Fibroblast of skin of right biceps (primary cell): ENCODE measurements at regions not wholly inside any gene's neighbourhood (a gene's known extent, or its start where the extent isn't known, plus 50 kb on each side); places are given as distances from the start of the nearest gene placed in this dataset.

Experiments
- DNase-seq: peaks from one replicate; pipeline ENCODE4 v3.0.0-alpha.2; 2013

DNA sequence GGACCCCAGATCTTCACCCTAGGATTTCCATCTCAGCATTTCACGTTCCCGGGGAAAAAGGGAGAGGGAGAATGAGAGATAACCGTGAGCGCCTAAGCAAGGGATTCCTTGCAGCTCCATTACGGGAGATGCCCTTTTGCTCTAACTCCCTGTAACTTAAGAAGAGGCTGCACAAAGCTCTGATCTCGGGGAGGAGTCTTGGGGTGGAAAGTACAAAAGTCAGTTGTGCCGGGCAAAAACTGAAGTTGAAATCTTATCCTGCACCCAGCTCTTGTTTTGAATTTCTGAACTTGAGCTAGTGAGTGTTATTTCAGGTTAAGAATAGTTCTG is 256.4 kb upstream of the SOX21 start:
- no peak for DNase-seq

- no peak for DNase-seq
Observed at GRCh38 chr13:94968040-94968756, 255.9 kb upstream of the SOX21 start.

- DNase-seq: no peak
Observed at GRCh38 chr13:94967183-94968039, 255.1 kb upstream of the SOX21 start.

GRCh38 chr13:94966422-94966955 is 254.1 kb upstream of the SOX21 start:
- DNase-seq: no peak

DNA sequence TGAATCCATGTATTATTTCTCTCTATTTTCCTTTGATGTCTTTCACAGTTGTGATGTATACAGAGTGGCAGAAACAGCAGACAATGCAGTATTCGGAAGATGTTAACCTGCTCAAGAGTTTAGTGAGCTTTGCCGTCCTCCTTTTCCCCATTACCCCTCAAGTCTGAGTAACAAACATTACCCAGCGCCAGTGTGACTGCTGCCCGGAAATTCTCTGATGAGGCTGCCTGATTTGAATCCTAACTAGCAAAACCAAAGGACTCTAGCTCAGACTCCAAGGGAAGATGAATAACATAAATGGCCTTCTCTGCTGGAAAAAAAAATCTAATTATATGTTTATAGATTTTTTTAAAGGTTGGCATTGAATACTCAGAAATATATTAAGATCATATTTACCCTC is 247.3 kb upstream of the SOX21 start:
- DNase-seq: no peak

- no peak for DNase-seq
Observed at GRCh38 chr13:94956417-94957110, 244.2 kb upstream of the SOX21 start.

DNA sequence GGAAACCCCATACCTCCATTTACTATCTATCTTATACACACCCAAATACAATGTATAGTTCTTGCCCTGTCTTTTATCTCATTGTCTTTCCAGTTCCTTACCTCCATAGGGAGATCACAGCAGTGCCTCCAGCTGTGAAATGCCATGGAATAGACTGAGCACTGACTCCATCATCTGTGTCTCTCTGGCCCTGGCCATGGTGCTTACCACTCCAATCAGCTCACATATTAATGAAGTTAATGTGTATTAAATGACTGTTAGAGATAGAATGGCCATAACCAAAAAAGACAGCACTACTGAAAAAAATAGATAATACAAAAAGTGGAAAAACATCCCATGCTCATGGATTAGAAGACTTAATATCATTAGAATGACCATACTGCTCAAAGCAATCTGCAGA is 240.4 kb upstream of the SOX21 start:
- DNase-seq: no peak

DNA sequence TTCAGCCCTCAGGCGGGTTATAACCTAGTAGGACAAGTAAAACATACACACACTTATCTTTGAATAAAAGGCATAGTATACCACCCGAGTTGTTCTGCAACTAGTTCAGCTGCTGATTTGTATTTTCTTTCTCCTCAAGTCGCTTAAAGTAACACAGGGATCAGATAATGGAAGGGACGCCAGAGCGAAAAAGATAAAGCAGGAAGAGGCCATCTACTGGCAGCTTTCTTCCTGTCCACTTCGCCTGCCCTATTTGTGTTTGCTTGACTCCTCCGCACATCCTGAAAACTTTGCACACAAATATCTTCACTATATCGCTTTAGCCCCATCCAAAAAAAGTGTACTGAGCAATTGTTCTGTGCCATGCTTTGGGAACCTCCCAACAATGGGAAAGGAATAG is 238.0 kb upstream of the SOX21 start:
- DNase-seq: no peak

DNA sequence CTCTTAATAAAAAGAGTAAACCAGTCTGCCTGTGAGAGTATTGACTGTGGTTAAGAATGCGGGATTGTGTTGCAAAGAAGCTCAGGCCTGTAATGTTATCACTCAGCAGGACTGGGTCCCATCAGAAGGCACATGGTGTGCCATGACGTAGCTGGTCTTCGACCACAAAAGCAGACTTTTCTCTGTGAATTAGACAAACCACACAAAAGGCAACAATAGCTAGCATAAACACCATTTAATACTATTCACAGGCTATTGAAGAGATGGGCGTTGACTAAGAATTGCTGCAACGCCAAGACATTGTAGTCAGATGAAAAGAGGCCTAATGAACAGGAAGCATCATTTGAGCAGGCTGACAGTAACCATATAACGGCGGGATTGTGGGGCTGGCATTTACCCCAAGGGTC is 235.6 kb upstream of the SOX21 start:
- DNase-seq: no peak

- no peak for DNase-seq
Observed at GRCh38 chr13:94947392-94947791, 235.0 kb upstream of the SOX21 start.

GRCh38 chr13:94946039-94946438 is 233.7 kb upstream of the SOX21 start:
- DNase-seq: no peak

GRCh38 chr13:94938124-94938523 is 225.8 kb upstream of the SOX21 start:
- no peak for DNase-seq

GRCh38 chr13:94936633-94937032 is 224.3 kb upstream of the SOX21 start:
- no peak for DNase-seq

GRCh38 chr13:94933936-94934335 is 221.6 kb upstream of the SOX21 start:
- DNase-seq: no peak

- DNase-seq: no peak
Observed at GRCh38 chr13:94933230-94933751, 220.9 kb upstream of the SOX21 start.

DNA sequence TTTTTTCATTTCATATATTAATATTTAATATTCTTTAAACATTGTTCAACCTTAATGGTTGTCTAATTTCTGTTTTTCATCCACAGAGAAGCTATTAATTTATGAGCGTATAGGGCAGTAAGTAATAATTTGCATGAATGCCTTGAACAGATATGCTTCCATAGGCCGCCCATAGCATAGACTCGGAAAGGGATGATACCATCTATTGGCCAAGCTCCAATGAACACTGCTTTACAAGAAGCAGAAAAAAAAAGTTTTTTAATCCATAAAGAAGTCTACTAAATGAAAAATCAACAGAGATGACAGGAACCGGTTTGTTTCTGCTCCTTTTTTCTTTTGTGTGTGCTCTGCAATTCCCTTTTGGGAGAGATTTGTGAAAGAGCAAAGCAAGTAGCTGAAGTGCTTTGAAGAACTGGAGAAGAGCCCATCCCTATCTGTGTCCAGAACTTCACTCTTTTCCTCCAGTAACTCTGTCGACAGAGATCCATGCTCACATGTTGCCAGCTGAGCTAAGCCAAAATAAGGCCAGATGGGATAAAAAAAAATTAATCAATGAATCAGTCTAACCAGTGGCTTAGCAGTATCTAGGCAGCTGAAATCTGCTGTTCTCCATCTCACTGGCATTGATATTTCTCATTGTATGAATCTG is 215.9 kb upstream of the SOX21 start:
- no peak for DNase-seq

GRCh38 chr13:94925263-94925662 is 212.9 kb upstream of the SOX21 start:
- no peak for DNase-seq

DNA sequence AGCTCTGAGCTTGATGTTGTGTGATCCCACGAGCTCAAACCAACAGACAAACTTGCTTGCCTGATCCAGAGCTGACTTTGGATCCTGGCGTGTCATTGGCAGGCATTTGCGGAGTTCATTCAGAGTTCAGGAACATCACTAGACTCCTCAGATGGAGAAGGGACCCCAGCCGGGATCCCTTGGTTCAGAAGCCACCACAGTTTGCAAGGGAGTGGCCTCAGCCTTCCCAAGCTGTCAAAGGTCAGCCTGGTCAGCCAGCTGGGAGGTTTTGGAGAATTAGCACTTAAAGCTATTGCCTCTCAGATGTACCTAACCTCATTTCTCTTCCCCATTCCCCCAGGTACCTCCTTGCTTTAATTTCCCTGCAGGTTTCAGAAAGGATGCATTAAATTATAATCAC is 208.8 kb upstream of the SOX21 start:
- DNase-seq: no peak

- no peak for DNase-seq
Observed at GRCh38 chr13:94920578-94920977, 208.2 kb upstream of the SOX21 start.

DNA sequence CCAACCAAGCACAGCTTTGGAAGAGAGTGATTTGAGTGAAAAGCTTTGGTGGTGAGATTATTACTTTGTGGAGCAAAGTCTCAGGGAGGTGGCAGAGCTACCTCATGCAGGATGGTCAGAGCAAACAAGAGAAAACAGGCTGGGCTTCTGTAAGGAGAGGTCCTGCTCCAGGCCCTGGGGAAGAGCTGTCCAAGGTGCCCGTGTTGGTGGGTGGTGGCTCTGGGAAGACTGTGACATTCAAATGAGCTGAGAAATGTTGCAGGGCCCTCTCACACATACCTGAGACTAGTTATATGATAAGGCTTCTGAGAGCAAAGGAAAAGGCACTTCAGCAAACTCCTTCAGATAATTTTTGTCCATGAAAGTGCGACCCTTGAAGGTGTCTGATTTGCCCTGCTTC is 205.5 kb upstream of the SOX21 start:
- DNase-seq: no peak

- peak; percentile 54 for DNase-seq
Observed at GRCh38 chr13:94914895-94915294, 202.6 kb upstream of the SOX21 start.

- no peak for DNase-seq
Observed at GRCh38 chr13:94906605-94907004, 194.3 kb upstream of the SOX21 start.
